ENCODE measurements at regions not wholly inside any gene's neighbourhood (a gene's known extent, or its start where the extent isn't known, plus 50 kb on each side); places are given as distances from the start of the nearest gene placed in this dataset.
"Not testable (repeated sequence)": the region's sequence is repeated elsewhere in the genome, so short reads cannot be mapped to it uniquely, and the experiment has no call there.

- not testable (repeated sequence) for DNase-seq
Measured at GRCh38 chr5:100983601-100984000, 80.5 kb upstream of the ST8SIA4 start.

GRCh38 chr5:100974082-100974481 lies 71.0 kb upstream of the ST8SIA4 start:
- DNase-seq = no peak

- no peak for DNase-seq
Measured at GRCh38 chr5:100970646-100971255, 67.7 kb upstream of the ST8SIA4 start.

GRCh38 chr5:100965291-100965690 lies 62.2 kb upstream of the ST8SIA4 start:
- DNase-seq = no peak
